Liver (tissue), 3 donors: ENCODE measurements at regions not wholly inside any gene's neighbourhood (a gene's known extent, or its start where the extent isn't known, plus 50 kb on each side); places are given as distances from the start of the nearest gene placed in this dataset.
A peak's percentile ranks its signal among the peaks of the same experiment; 100 is the strongest.

Source experiments
- ATF3 ChIP-seq: IDR thresholded peaks from 2 replicates; pipeline ENCODE4 v1.6.1; 2016; ENCODE audit warnings: antibody characterized with exemption
- CTCF ChIP-seq: fragments of 150-350 bp; IDR thresholded peaks from 2 replicates; pipeline ENCODE4 v1.5.1; 2017; ENCODE audit warnings: improper control_type of control experiment, low read depth, low read length; ENCODE audit not compliant: missing input control
- EGR1 ChIP-seq, 2 donors: IDR thresholded peaks; 2 replicates each; pipeline ENCODE4 v1.6.1; 2016 to 2018; ENCODE audit warnings: antibody characterized with exemption in 2 of 2, low read depth in 2 of 2
- FOXA1 ChIP-seq: IDR thresholded peaks from 2 replicates; pipeline ENCODE4 v1.6.1; 2016; ENCODE audit warnings: antibody characterized with exemption
- GABPA ChIP-seq, 2 donors: IDR thresholded peaks in 1 of 2; conservative IDR thresholded peaks in 1 of 2; 2 replicates each; pipeline ENCODE4 v1.6.1; 2016; ENCODE audit warnings: antibody characterized with exemption in 2 of 2, mild to moderate bottlenecking in 1 of 2, moderate library complexity in 1 of 2
- HNF4A ChIP-seq, 2 donors: conservative IDR thresholded peaks; 2 replicates each; pipeline ENCODE4 v1.6.1; 2016; ENCODE audit warnings: antibody characterized with exemption in 2 of 2, mild to moderate bottlenecking in 2 of 2
- JUND ChIP-seq, 2 donors: IDR thresholded peaks; 2 replicates each; pipeline ENCODE4 v1.6.1; 2016; ENCODE audit warnings: antibody characterized with exemption in 2 of 2
- RAD21 ChIP-seq, 2 donors: IDR thresholded peaks; 2 replicates each; pipeline ENCODE4 v1.6.1; 2016; ENCODE audit warnings: antibody characterized with exemption in 2 of 2, mild to moderate bottlenecking in 2 of 2
- RXRA ChIP-seq, 2 donors: IDR thresholded peaks; 2 replicates each; pipeline ENCODE4 v1.6.1; 2017 to 2018; ENCODE audit warnings: antibody characterized with exemption in 2 of 2, mild to moderate bottlenecking in 1 of 2
- YY1 ChIP-seq: IDR thresholded peaks from 2 replicates; pipeline ENCODE4 v1.6.1; 2016; ENCODE audit warnings: antibody characterized with exemption, mild to moderate bottlenecking
- ZBTB33 ChIP-seq: IDR thresholded peaks from 2 replicates; pipeline ENCODE4 v1.6.1; 2016; ENCODE audit warnings: antibody characterized with exemption
- TF ChIP-seq, protein P1 (sequence below): IDR thresholded peaks from 2 replicates; pipeline ENCODE4 v1.6.1; 2016; ENCODE audit warnings: antibody characterized with exemption, mild to moderate bottlenecking
- TF ChIP-seq, protein P2 (sequence below): IDR thresholded peaks from 2 replicates; pipeline ENCODE4 v1.6.1; 2016; ENCODE audit warnings: antibody characterized with exemption
- donor health status: healthy.
- donor health status: healthy.

GRCh38 chr6:74752303-74752702 is 453.6 kb downstream of the COL12A1 start:
- TF ChIP-seq CTCF: no peak
- no peak for TF ChIP-seq HNF4A (conservative IDR thresholded peaks at IDR 0.05)
- TF ChIP-seq, protein P1, sequence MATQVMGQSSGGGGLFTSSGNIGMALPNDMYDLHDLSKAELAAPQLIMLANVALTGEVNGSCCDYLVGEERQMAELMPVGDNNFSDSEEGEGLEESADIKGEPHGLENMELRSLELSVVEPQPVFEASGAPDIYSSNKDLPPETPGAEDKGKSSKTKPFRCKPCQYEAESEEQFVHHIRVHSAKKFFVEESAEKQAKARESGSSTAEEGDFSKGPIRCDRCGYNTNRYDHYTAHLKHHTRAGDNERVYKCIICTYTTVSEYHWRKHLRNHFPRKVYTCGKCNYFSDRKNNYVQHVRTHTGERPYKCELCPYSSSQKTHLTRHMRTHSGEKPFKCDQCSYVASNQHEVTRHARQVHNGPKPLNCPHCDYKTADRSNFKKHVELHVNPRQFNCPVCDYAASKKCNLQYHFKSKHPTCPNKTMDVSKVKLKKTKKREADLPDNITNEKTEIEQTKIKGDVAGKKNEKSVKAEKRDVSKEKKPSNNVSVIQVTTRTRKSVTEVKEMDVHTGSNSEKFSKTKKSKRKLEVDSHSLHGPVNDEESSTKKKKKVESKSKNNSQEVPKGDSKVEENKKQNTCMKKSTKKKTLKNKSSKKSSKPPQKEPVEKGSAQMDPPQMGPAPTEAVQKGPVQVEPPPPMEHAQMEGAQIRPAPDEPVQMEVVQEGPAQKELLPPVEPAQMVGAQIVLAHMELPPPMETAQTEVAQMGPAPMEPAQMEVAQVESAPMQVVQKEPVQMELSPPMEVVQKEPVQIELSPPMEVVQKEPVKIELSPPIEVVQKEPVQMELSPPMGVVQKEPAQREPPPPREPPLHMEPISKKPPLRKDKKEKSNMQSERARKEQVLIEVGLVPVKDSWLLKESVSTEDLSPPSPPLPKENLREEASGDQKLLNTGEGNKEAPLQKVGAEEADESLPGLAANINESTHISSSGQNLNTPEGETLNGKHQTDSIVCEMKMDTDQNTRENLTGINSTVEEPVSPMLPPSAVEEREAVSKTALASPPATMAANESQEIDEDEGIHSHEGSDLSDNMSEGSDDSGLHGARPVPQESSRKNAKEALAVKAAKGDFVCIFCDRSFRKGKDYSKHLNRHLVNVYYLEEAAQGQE: no peak
- no peak for TF ChIP-seq ZBTB33
- peak; percentile 23 to 36 for TF ChIP-seq RAD21 (IDR thresholded peaks at IDR 0.05)
- no peak for TF ChIP-seq JUND (IDR thresholded peaks at IDR 0.05)
- TF ChIP-seq FOXA1: no peak
- TF ChIP-seq EGR1 (IDR thresholded peaks at IDR 0.05; ENCODE audit: low read depth in 2 of 2): no peak
- TF ChIP-seq YY1: no peak
- TF ChIP-seq ATF3: no peak
- TF ChIP-seq GABPA (IDR thresholded peaks at IDR 0.05 in 1 of 2, conservative IDR thresholded peaks at IDR 0.05 in 1 of 2): no peak
- TF ChIP-seq, protein P2, sequence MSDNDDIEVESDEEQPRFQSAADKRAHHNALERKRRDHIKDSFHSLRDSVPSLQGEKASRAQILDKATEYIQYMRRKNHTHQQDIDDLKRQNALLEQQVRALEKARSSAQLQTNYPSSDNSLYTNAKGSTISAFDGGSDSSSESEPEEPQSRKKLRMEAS: no peak
- TF ChIP-seq RXRA (IDR thresholded peaks at IDR 0.05): no peak
